ENCODE measurements at regions not wholly inside any gene's neighbourhood (a gene's known extent, or its start where the extent isn't known, plus 50 kb on each side); places are given as distances from the start of the nearest gene placed in this dataset.
"Not testable (repeated sequence)": the region's sequence is repeated elsewhere in the genome, so short reads cannot be mapped to it uniquely, and the experiment has no call there.

DNA sequence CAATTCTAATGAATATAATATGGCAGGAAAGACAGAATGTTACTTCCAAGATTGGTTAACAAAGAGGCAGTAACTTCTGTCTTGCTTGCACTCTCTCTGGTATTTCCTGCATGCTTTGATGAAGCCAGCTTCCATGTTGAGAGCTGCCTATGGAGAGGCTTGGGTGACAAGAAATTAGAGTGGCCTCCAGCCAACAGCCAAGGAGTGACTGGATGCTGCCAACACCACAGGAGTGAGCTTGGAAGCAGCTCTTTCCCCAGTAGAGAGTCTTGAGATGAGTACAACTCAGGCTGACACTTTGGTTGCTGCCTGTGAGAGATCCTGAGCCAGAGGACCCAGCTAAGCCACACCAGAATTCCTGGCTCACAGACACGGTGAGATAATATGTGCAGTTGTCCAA is 183.1 kb downstream of the RMST start:
- H3K27me3 ChIP-seq (ENCODE audit: control insufficient read depth, insufficient read depth, low read length), result no peaks in the 10 kb centered on the region
- no CpG with 5 or more reads among the region's 1 CpG for WGBS (ENCODE audit: insufficient coverage, low lambda C conversion rate)
- H3K9me3 ChIP-seq (ENCODE audit: control insufficient read depth, low read depth, low read length), result no peaks in the 10 kb centered on the region
- H3K4me3 ChIP-seq (ENCODE audit: low read length), result no peak overlapping the region
- no peak overlapping the region for H3K27ac ChIP-seq (ENCODE audit: low read length)
- no peak for DNase-seq
- H3K4me1 ChIP-seq (ENCODE audit: control insufficient read depth, insufficient read depth, low read length), result no peaks in the 10 kb centered on the region
- H3K36me3 ChIP-seq (ENCODE audit: control insufficient read depth, insufficient read depth, low read length), result no peaks in the 10 kb centered on the region

DNA sequence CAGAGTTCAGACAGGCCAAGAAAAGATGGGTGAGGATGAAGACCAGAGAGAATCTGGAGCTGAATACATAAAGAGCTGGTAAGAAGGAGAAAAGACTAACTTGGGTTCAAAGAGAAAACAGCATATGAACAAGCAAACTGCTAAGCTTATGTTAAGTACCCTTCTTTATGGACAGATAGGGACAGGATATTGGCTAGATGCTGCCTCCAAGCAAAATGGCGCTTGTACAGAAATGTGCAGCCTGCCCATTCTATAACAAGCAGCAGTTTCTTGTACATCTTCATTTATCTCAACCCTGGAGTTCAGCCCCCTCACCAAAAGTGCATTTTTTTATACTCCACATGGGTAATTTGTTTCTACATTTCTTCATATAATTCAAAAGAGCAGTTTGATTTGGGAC is 184.5 kb downstream of the RMST start:
- no peak for DNase-seq
- WGBS (ENCODE audit: insufficient coverage, low lambda C conversion rate), result no CpG with 5 or more reads among the region's 1 CpG
- no peak overlapping the region for H3K4me3 ChIP-seq (ENCODE audit: low read length)
- no peaks in the 10 kb centered on the region for H3K36me3 ChIP-seq (ENCODE audit: control insufficient read depth, insufficient read depth, low read length)
- H3K9me3 ChIP-seq (ENCODE audit: control insufficient read depth, low read depth, low read length), result no peaks in the 10 kb centered on the region
- H3K27me3 ChIP-seq (ENCODE audit: control insufficient read depth, insufficient read depth, low read length), result no peaks in the 10 kb centered on the region
- H3K4me1 ChIP-seq (ENCODE audit: control insufficient read depth, insufficient read depth, low read length), result no peaks in the 10 kb centered on the region
- H3K27ac ChIP-seq (ENCODE audit: low read length), result no peak overlapping the region

DNA sequence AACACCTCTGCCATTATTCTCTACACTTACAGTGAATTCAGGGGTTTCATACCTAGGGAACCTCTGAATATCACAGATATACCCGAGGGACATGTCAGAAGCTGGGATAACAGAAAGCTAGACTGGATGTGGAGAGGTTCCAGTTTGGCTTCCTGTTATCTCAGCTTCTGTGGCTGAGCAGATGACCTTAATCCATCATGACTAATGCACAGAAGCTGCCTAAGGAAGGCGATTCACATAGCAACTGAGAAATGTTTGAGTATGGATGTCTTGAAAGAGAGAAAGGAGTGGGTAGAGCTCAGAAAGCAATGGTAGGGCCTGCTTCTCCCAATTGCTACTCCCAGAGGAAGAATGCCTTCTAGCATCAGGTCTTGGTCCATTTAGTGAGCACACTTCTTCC is 187.6 kb downstream of the RMST start:
- no CpG with 5 or more reads among the region's 2 CpGs for WGBS (ENCODE audit: insufficient coverage, low lambda C conversion rate)
- Histone ChIP-seq H3K4me1 (ENCODE audit: control insufficient read depth, insufficient read depth, low read length) (no peaks in the 10 kb centered on the region), H3K4me3 (ENCODE audit: low read length) (no peak overlapping the region), H3K27ac (ENCODE audit: low read length) (no peak overlapping the region), H3K36me3 (ENCODE audit: control insufficient read depth, insufficient read depth, low read length) (no peaks in the 10 kb centered on the region), H3K27me3 (ENCODE audit: control insufficient read depth, insufficient read depth, low read length) (no peaks in the 10 kb centered on the region), H3K9me3 (ENCODE audit: control insufficient read depth, low read depth, low read length) (no peaks in the 10 kb centered on the region)
- no peak for DNase-seq

DNA sequence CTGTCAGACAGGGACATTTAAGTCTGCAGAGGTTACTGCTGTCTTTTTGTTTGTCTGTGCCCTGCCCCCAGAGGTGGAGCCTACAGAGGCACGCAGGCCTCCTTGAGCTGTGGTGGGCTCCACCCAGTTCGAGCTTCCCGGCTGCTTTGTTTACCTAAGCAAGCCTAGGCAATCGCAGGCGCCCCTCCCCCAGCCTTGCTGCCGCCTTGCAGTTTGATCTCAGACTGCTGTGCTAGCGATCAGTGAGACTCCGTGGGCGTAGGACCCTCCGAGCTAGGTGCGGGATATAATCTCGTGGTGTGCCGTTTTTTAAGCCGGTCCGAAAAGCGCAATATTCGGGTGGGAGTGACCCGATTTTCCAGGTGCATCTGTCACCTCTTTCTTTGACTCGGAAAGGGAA is 193.9 kb downstream of the RMST start:
- H3K36me3 ChIP-seq (ENCODE audit: control insufficient read depth, insufficient read depth, low read length); DNase-seq; H3K4me3 ChIP-seq (ENCODE audit: low read length); H3K27ac ChIP-seq (ENCODE audit: low read length); H3K4me1 ChIP-seq (ENCODE audit: control insufficient read depth, insufficient read depth, low read length); H3K27me3 ChIP-seq (ENCODE audit: control insufficient read depth, insufficient read depth, low read length); H3K9me3 ChIP-seq (ENCODE audit: control insufficient read depth, low read depth, low read length): not testable (repeated sequence)
- WGBS (ENCODE audit: insufficient coverage, low lambda C conversion rate), result no CpG with 5 or more reads among the region's 19 CpGs

DNA sequence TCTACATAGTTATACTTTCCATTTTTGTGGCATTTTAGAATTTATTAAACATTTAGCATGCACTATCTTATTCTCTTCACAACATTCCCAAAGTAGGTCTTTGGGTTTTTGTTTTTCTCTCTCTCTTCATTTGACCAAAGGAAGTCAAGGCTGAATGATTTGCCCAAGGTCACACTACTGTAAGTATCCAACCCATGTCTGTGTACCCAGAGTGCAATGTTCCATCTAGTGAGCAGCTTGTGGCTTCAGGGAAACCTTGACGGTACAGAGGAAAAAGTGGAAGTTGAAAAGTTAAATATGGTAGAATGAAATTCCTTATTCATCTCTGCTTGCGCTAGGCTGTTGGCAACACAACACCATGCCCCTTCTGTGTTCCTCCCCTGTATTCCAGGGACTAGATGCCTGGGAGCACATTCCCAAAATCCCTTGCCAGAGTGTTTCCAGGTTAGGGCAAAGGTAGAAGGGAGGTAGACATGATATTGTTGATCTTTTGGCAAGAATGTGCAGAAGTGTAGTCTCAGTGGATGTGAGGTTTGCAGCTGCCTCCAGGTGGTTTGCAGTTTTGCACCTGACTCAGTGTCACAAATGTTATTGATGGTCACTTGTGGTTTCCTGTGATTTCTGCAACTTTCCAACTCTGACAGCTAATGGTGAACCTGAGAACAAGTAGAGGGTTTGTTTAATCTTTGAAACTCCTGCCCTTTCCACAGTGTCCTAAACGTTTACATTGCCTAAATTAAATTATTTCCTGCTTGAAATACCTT is 196.7 kb downstream of the RMST start:
- Histone ChIP-seq H3K4me3 (ENCODE audit: low read length) (no peak overlapping the region), H3K9me3 (ENCODE audit: control insufficient read depth, low read depth, low read length) (no peaks in the 10 kb centered on the region), H3K27me3 (ENCODE audit: control insufficient read depth, insufficient read depth, low read length) (no peaks in the 10 kb centered on the region), H3K4me1 (ENCODE audit: control insufficient read depth, insufficient read depth, low read length) (no peaks in the 10 kb centered on the region), H3K36me3 (ENCODE audit: control insufficient read depth, insufficient read depth, low read length) (no peaks in the 10 kb centered on the region), H3K27ac (ENCODE audit: low read length) (no peak overlapping the region)
- WGBS (ENCODE audit: insufficient coverage, low lambda C conversion rate), result no CpG with 5 or more reads among the region's 3 CpGs
- DNase-seq, result no peak

DNA sequence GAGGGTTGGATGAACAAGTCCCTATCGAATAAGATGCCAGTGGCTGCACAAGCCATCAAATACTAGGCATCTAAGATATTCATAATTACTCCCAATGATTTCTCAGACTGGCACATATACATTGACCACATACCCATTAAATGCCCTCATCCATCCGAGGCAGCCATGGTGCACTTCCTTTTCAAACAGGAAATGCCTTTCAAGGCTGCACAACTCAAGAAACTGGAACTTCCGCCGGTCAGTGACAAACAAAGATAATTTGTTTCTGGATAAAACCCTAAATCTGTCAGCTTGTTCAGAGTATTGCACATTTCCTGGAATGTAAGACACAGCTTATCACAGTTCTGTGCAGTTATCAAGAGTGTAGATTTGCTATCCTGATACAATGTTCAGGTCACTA is 203.7 kb downstream of the RMST start:
- Histone ChIP-seq H3K27me3 (ENCODE audit: control insufficient read depth, insufficient read depth, low read length) (no peaks in the 10 kb centered on the region), H3K4me1 (ENCODE audit: control insufficient read depth, insufficient read depth, low read length) (no peaks in the 10 kb centered on the region), H3K4me3 (ENCODE audit: low read length) (no peak overlapping the region), H3K27ac (ENCODE audit: low read length) (no peak overlapping the region), H3K9me3 (ENCODE audit: control insufficient read depth, low read depth, low read length) (no peaks in the 10 kb centered on the region), H3K36me3 (ENCODE audit: control insufficient read depth, insufficient read depth, low read length) (no peaks in the 10 kb centered on the region)
- no peak for DNase-seq
- no CpG with 5 or more reads among the region's 4 CpGs for WGBS (ENCODE audit: insufficient coverage, low lambda C conversion rate)

DNA sequence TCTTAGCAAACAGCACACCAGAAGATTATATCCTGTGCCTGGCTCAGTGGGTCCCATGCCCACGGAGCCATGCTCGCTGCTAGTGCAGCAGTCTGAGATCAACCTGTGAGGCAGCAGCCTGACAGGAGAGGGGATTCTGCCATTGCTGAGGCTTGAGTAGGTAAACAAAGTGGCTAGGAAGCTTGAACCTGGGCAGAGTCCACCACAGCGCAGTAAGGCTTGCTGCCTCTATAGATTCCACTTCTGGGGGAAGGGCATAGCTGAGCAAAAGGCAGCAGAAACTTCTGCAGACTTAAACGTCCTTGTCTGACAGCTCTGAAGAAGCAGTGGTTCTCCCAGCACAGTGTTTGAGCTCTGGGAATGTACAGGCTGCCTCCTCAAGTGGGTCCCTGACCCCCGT is 210.3 kb downstream of the RMST start:
- no peak for DNase-seq
- Histone ChIP-seq H3K9me3 (ENCODE audit: control insufficient read depth, low read depth, low read length) (no peaks in the 10 kb centered on the region), H3K4me1 (ENCODE audit: control insufficient read depth, insufficient read depth, low read length) (no peaks in the 10 kb centered on the region), H3K27me3 (ENCODE audit: control insufficient read depth, insufficient read depth, low read length) (no peaks in the 10 kb centered on the region), H3K4me3 (ENCODE audit: low read length) (no peak overlapping the region), H3K36me3 (ENCODE audit: control insufficient read depth, insufficient read depth, low read length) (no peaks in the 10 kb centered on the region), H3K27ac (ENCODE audit: low read length) (no peak overlapping the region)
- no CpG with 5 or more reads among the region's 5 CpGs for WGBS (ENCODE audit: insufficient coverage, low lambda C conversion rate)

DNA sequence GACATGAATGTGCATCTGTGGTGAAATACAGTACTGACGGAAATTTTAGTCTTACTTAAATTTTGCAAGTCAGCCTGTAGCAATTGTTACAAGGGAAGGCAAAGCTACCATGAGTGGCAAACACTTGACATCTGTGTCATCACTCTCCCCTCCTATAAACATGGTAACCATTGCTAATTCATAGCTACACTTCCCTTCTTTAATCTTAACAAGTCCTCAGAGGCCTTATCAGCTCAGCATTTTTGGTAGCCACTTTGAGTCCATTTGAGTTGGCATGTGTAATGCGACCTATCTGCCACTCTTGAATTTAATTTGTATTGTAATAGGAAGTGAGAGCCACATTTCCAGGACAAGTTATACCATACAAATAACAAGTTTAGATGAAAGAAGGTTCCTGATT is 218.1 kb downstream of the RMST start:
- no peak for DNase-seq
- Histone ChIP-seq H3K4me3 (ENCODE audit: low read length) (no peak overlapping the region), H3K27ac (ENCODE audit: low read length) (no peak overlapping the region), H3K9me3 (ENCODE audit: control insufficient read depth, low read depth, low read length) (no peaks in the 10 kb centered on the region), H3K27me3 (ENCODE audit: control insufficient read depth, insufficient read depth, low read length) (no peaks in the 10 kb centered on the region), H3K36me3 (ENCODE audit: control insufficient read depth, insufficient read depth, low read length) (no peaks in the 10 kb centered on the region), H3K4me1 (ENCODE audit: control insufficient read depth, insufficient read depth, low read length) (no peaks in the 10 kb centered on the region)
- no CpG with 5 or more reads among the region's 2 CpGs for WGBS (ENCODE audit: insufficient coverage, low lambda C conversion rate)

DNA sequence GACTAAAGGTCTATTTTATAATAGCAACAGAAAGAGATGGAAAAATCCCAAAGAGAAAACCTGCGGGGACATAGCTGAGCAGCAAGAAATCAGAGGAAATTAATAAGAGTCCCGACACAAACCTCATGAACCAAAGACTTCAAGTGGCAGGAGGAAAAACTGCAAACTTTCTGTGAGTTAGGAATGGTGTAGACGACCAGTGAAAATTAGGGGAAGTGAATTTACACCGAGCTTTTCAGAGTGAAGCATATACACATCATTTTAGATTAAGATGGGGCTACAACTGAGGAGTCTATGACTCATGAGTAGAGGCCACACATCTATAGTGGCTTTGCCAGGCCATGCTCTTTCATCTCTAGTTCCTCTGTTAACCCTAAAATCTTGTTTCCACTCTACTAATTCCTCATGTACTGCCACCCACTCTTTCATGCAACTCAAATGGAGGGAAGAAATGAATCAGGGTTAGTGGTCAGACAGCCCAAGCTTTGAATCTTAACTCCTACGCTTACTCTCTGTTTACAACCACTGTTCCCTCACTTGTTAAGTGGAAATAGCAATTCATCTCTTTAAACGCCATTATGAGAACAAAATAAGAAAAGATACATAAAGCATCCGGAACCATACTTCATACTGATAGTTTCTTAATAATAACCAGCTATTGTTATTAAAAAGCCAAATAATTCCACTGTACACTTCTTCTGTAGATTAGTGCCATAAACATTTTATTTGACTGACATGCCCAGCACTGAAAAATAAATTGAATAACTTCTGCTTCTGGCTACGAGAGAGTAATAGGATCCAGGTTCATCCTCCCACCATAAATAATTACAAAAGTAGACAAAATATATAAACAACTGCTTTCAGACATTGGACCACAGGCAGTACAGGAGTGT is 219.3 kb downstream of the RMST start:
- Histone ChIP-seq H3K27ac (ENCODE audit: low read length) (no peak overlapping the region), H3K27me3 (ENCODE audit: control insufficient read depth, insufficient read depth, low read length) (no peaks in the 10 kb centered on the region), H3K4me3 (ENCODE audit: low read length) (no peak overlapping the region), H3K9me3 (ENCODE audit: control insufficient read depth, low read depth, low read length) (no peaks in the 10 kb centered on the region), H3K4me1 (ENCODE audit: control insufficient read depth, insufficient read depth, low read length) (no peaks in the 10 kb centered on the region), H3K36me3 (ENCODE audit: control insufficient read depth, insufficient read depth, low read length) (no peaks in the 10 kb centered on the region)
- no peak for DNase-seq
- 78% methylated on average over 4 of the region's 8 CpGs for WGBS (ENCODE audit: insufficient coverage, low lambda C conversion rate)

DNA sequence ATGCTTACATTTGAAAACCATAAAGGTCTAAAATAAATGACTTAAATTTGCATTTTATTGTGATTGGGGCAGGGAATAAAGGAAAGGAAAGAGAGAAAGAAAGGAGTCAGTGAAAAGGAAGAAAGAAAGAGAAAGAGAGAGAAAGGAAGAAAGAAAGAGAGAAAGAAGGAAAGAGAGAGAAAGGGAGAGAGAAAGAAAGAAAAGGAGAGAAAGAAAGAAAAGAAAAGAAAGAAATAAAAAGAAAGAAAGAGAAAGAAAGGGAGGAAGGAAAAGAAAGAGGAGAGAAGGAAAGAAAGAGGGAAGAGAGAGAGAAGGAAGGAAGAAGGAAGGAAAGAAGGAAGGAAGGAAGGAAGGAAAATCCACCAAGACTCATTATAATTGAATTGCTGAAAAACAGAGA is 222.8 kb downstream of the RMST start:
- Histone ChIP-seq H3K27ac (ENCODE audit: low read length) (no peak overlapping the region), H3K36me3 (ENCODE audit: control insufficient read depth, insufficient read depth, low read length) (no peaks in the 10 kb centered on the region), H3K4me3 (ENCODE audit: low read length) (no peak overlapping the region), H3K4me1 (ENCODE audit: control insufficient read depth, insufficient read depth, low read length) (no peaks in the 10 kb centered on the region), H3K27me3 (ENCODE audit: control insufficient read depth, insufficient read depth, low read length) (no peaks in the 10 kb centered on the region), H3K9me3 (ENCODE audit: control insufficient read depth, low read depth, low read length) (no peaks in the 10 kb centered on the region)
- no peak for DNase-seq

DNA sequence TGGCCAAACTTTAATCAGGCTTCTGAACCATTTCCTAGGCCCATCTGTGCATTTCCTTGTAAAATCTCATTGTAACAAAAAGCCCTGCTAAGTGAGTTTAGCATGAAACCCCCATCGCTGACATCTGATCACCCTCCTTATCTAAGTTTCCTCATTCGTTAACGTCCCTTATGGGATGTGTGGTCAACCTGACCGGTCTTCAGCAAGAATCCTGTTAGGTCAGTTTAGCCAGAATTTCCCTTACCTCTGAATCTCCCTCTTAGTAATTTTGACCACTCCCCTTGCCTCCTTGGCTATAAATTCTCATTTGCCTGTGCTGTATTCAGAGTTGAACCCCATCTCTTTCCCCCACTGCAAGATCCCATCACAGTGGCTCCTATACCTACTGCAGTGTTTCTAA is 239.3 kb downstream of the RMST start:
- no peak overlapping the region for H3K4me3 ChIP-seq (ENCODE audit: low read length)
- no peaks in the 10 kb centered on the region for H3K27me3 ChIP-seq (ENCODE audit: control insufficient read depth, insufficient read depth, low read length)
- no peak for DNase-seq
- no peak overlapping the region for H3K27ac ChIP-seq (ENCODE audit: low read length)
- no peaks in the 10 kb centered on the region for H3K9me3 ChIP-seq (ENCODE audit: control insufficient read depth, low read depth, low read length)
- H3K36me3 ChIP-seq (ENCODE audit: control insufficient read depth, insufficient read depth, low read length), result no peaks in the 10 kb centered on the region
- H3K4me1 ChIP-seq (ENCODE audit: control insufficient read depth, insufficient read depth, low read length), result no peaks in the 10 kb centered on the region
- no CpG with 5 or more reads among the region's 4 CpGs for WGBS (ENCODE audit: insufficient coverage, low lambda C conversion rate)

Measured in large intestine (tissue), 3 donors.